Activated CD4-positive, alpha-beta memory T cell treated with anti-CD3 and anti-CD28 coated beads, Interleukin-2, amount 10 ng/mL, durations not matched to agents 7 days and 5 days (primary cell): ENCODE measurements at regions not wholly inside any gene's neighbourhood (a gene's known extent, or its start where the extent isn't known, plus 50 kb on each side); places are given as distances from the start of the nearest gene placed in this dataset.
"Not testable (repeated sequence)": the region's sequence is repeated elsewhere in the genome, so short reads cannot be mapped to it uniquely, and the experiment has no call there.

Experiments used
- CTCF ChIA-PET: fragments of 350-600 bp; sonication (Branson Sonifier 250); formaldehyde crosslinking; loops from one replicate; lab custom pipeline; 2021; ENCODE audit warnings: antibody characterized with exemption, inconsistent platforms; lab: Charles Lee
- POLR2A ChIA-PET: fragments of 350-600 bp; sonication (Branson Sonifier 250); formaldehyde crosslinking; loops from one replicate; lab custom pipeline; 2021; ENCODE audit warnings: antibody characterized with exemption; lab: Charles Lee
- DNase-seq: peaks from one replicate; pipeline ENCODE4 v3.0.0-alpha.2; 2020
- H3K27ac Mint-ChIP-seq: one replicate; pipeline ENCODE4 v1.8.0; 2021; ENCODE audit warnings: mild to moderate bottlenecking, mixed read lengths
- H3K27me3 Mint-ChIP-seq: one replicate; pipeline ENCODE4 v1.8.0; 2021; ENCODE audit warnings: mixed read lengths
- H3K36me3 Mint-ChIP-seq: one replicate; pipeline ENCODE4 v1.8.0; 2021; ENCODE audit warnings: low read depth, mixed read lengths
- H3K4me1 Mint-ChIP-seq: one replicate; pipeline ENCODE4 v1.8.0; 2021; ENCODE audit warnings: mixed read lengths
- H3K4me3 Mint-ChIP-seq: one replicate; pipeline ENCODE4 v1.8.0; 2021; ENCODE audit warnings: mild to moderate bottlenecking, mixed read lengths
- H3K9me3 Mint-ChIP-seq: one replicate; pipeline ENCODE4 v1.8.0; 2021; ENCODE audit warnings: mixed read lengths

GRCh38 chr4:152177538-152177937 lies 358.4 kb downstream of the FBXW7 start:
- DNase-seq, H3K27ac Mint-ChIP-seq, CTCF ChIA-PET, H3K36me3 Mint-ChIP-seq, POLR2A ChIA-PET, H3K27me3 Mint-ChIP-seq, H3K9me3 Mint-ChIP-seq, H3K4me1 Mint-ChIP-seq, H3K4me3 Mint-ChIP-seq: not testable (repeated sequence)

GRCh38 chr4:152176627-152177214 lies 359.2 kb downstream of the FBXW7 start:
- no peak for DNase-seq
- H3K9me3 Mint-ChIP-seq, result no peaks in the 10 kb centered on the region
- ChIA-PET POLR2A (no interaction called here), CTCF (no interaction called here)
- no peak overlapping the region for H3K4me3 Mint-ChIP-seq
- H3K27ac Mint-ChIP-seq, result no peak overlapping the region
- H3K36me3 Mint-ChIP-seq, result no peaks in the 10 kb centered on the region
- no peaks in the 10 kb centered on the region for H3K4me1 Mint-ChIP-seq
- H3K27me3 Mint-ChIP-seq, result no peaks in the 10 kb centered on the region

GRCh38 chr4:152175586-152175985 lies 360.3 kb downstream of the FBXW7 start:
- H3K36me3 Mint-ChIP-seq, result no peaks in the 10 kb centered on the region
- DNase-seq, result no peak
- H3K4me3 Mint-ChIP-seq, result no peak overlapping the region
- POLR2A ChIA-PET, result no interaction called here
- H3K27ac Mint-ChIP-seq, result no peak overlapping the region
- no peaks in the 10 kb centered on the region for H3K4me1 Mint-ChIP-seq
- H3K9me3 Mint-ChIP-seq, result no peaks in the 10 kb centered on the region
- CTCF ChIA-PET, result no interaction called here
- H3K27me3 Mint-ChIP-seq, result no peaks in the 10 kb centered on the region

DNA sequence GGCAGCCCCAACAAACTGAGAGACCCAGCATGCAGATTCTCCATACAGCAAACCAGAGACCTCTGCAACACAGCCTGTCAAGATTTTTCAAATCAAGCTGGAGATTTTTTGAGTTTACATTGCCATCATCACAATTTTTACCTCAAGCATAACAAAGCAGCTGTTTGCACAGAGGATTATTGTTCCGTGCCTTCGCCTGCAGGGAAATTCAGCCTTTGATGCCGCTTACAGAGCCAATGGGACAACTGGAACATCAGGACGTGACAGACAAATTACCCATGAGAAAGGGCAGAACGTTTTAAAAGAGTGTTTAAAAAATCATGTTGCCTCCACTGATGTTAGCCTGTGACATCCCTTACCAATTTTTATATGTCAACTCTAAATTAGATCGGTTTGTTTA lies 363.7 kb downstream of the FBXW7 start:
- no peak overlapping the region for H3K27ac Mint-ChIP-seq
- DNase-seq, result no peak
- POLR2A ChIA-PET, result no interaction called here
- CTCF ChIA-PET, result no interaction called here
- no peaks in the 10 kb centered on the region for H3K36me3 Mint-ChIP-seq
- H3K4me3 Mint-ChIP-seq, result no peak overlapping the region
- H3K27me3 Mint-ChIP-seq, result no peaks in the 10 kb centered on the region
- H3K4me1 Mint-ChIP-seq, result no peaks in the 10 kb centered on the region
- no peaks in the 10 kb centered on the region for H3K9me3 Mint-ChIP-seq

- Mint-ChIP-seq H3K36me3 (no peaks in the 10 kb centered on the region), H3K4me3 (no peak overlapping the region), H3K4me1 (no peaks in the 10 kb centered on the region), H3K9me3 (no peaks in the 10 kb centered on the region), H3K27ac (no peak overlapping the region), H3K27me3 (peaks cover 2% of the 10 kb centered on the region)
- DNase-seq, result no peak
- ChIA-PET CTCF (no interaction called here), POLR2A (no interaction called here)
Observed at GRCh38 chr4:152171556-152171955, 364.3 kb downstream of the FBXW7 start.

DNA sequence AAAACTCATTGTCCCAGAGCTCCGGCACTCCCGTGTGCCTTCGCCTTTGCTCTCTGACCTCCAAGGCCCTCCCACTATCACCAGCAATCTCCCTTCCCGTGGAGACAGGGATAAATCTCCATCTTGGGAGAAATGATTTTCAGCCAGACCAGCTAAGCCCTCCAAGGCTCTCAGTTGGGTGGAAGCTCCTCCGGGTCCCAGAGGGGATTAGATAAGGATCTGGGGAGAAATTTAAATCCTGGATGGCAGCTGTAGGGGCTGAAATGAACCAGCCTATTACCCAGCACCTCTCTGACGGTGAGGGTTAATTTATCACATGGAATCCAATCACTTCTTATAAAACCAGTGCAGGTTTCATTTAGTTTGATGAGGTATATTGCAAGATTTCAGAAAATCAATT lies 366.2 kb downstream of the FBXW7 start:
- Mint-ChIP-seq H3K27ac (no peak overlapping the region), H3K4me1 (no peaks in the 10 kb centered on the region), H3K9me3 (no peaks in the 10 kb centered on the region), H3K27me3 (peaks cover 9% of the 10 kb centered on the region), H3K36me3 (no peaks in the 10 kb centered on the region), H3K4me3 (no peak overlapping the region)
- no peak for DNase-seq
- POLR2A ChIA-PET, result no interaction called here
- CTCF ChIA-PET, result no interaction called here

GRCh38 chr4:152168987-152169616 lies 366.8 kb downstream of the FBXW7 start:
- no peak overlapping the region for H3K4me3 Mint-ChIP-seq
- no peak for DNase-seq
- H3K27ac Mint-ChIP-seq, result no peak overlapping the region
- POLR2A ChIA-PET, result no interaction called here
- H3K4me1 Mint-ChIP-seq, result no peaks in the 10 kb centered on the region
- peaks cover 9% of the 10 kb centered on the region for H3K27me3 Mint-ChIP-seq
- no peaks in the 10 kb centered on the region for H3K36me3 Mint-ChIP-seq
- CTCF ChIA-PET, result no interaction called here
- no peaks in the 10 kb centered on the region for H3K9me3 Mint-ChIP-seq

- H3K4me1 Mint-ChIP-seq, result no peaks in the 10 kb centered on the region
- ChIA-PET CTCF (no interaction called here), POLR2A (no interaction called here)
- H3K36me3 Mint-ChIP-seq, result no peaks in the 10 kb centered on the region
- no peaks in the 10 kb centered on the region for H3K9me3 Mint-ChIP-seq
- H3K27ac Mint-ChIP-seq, result no peak overlapping the region
- H3K27me3 Mint-ChIP-seq, result peaks cover 14% of the 10 kb centered on the region
- no peak overlapping the region for H3K4me3 Mint-ChIP-seq
- no peak for DNase-seq
Observed at GRCh38 chr4:152166567-152166966, 369.3 kb downstream of the FBXW7 start.

- no peak overlapping the region for H3K27ac Mint-ChIP-seq
Observed at GRCh38 chr4:152165846-152166245, 370.0 kb downstream of the FBXW7 start.

GRCh38 chr4:152165146-152165545 lies 370.7 kb downstream of the FBXW7 start:
- H3K27ac Mint-ChIP-seq, result no peak overlapping the region
- H3K4me1 Mint-ChIP-seq, result no peaks in the 10 kb centered on the region
- ChIA-PET POLR2A (no interaction called here), CTCF (no interaction called here)
- no peak for DNase-seq
- peaks cover 16% of the 10 kb centered on the region for H3K27me3 Mint-ChIP-seq
- no peaks in the 10 kb centered on the region for H3K36me3 Mint-ChIP-seq
- no peak overlapping the region for H3K4me3 Mint-ChIP-seq
- H3K9me3 Mint-ChIP-seq, result no peaks in the 10 kb centered on the region

More at GRCh38 chr4:152165846-152166245, 370.0 kb downstream of the FBXW7 start:
- H3K36me3 Mint-ChIP-seq, result no peaks in the 10 kb centered on the region
- CTCF ChIA-PET, result no interaction called here
- H3K27me3 Mint-ChIP-seq, result peaks cover 16% of the 10 kb centered on the region
- no peak overlapping the region for H3K4me3 Mint-ChIP-seq
- no peaks in the 10 kb centered on the region for H3K9me3 Mint-ChIP-seq
- H3K4me1 Mint-ChIP-seq, result no peaks in the 10 kb centered on the region
- POLR2A ChIA-PET, result no interaction called here
- DNase-seq, result no peak

DNA sequence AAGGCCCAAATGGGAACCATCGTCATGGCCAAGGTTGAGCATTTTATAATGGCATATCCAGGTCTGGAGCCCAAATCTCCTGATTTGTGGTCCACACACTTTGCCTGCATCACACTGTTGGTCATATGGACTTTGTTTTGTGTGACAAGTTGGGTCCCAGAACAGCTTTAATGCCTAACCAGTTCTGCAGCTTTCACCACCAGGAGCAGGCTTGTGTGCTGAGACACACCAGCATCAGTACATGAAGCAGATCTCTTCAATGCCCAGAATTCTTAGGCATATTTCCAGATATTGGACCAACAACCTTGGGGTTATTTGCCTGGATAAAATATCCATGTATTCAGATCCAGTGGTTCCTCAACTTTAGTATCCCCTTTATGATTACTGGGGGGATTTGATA lies 371.3 kb downstream of the FBXW7 start:
- no peaks in the 10 kb centered on the region for H3K9me3 Mint-ChIP-seq
- H3K36me3 Mint-ChIP-seq, result no peaks in the 10 kb centered on the region
- H3K4me1 Mint-ChIP-seq, result no peaks in the 10 kb centered on the region
- no peak overlapping the region for H3K4me3 Mint-ChIP-seq
- H3K27me3 Mint-ChIP-seq, result peaks cover 16% of the 10 kb centered on the region
- CTCF ChIA-PET, result no interaction called here
- no peak overlapping the region for H3K27ac Mint-ChIP-seq
- DNase-seq, result no peak
- POLR2A ChIA-PET, result no interaction called here

GRCh38 chr4:152162331-152162697 lies 373.6 kb downstream of the FBXW7 start:
- Mint-ChIP-seq H3K36me3 (no peaks in the 10 kb centered on the region), H3K9me3 (no peaks in the 10 kb centered on the region), H3K4me1 (peaks cover 2% of the 10 kb centered on the region), H3K4me3 (no peak overlapping the region), H3K27me3 (peaks cover 16% of the 10 kb centered on the region), H3K27ac (no peak overlapping the region)
- ChIA-PET POLR2A (no interaction called here), CTCF (interaction anchor here (0.6 kb wide), 1 partner anchor 65 kb away, joined by 7 read pairs; no protein-coding TSS in a partner anchor)
- no peak for DNase-seq

GRCh38 chr4:152161676-152162330 lies 374.1 kb downstream of the FBXW7 start:
- Mint-ChIP-seq H3K36me3 (no peaks in the 10 kb centered on the region), H3K9me3 (no peaks in the 10 kb centered on the region), H3K27me3 (peaks cover 16% of the 10 kb centered on the region), H3K4me3 (no peak overlapping the region), H3K27ac (no peak overlapping the region), H3K4me1 (peaks cover 2% of the 10 kb centered on the region)
- no peak for DNase-seq
- ChIA-PET CTCF (no interaction called here), POLR2A (no interaction called here)
